HG03378 (cell line): ENCODE measurements at regions not wholly inside any gene's neighbourhood (a gene's known extent, or its start where the extent isn't known, plus 50 kb on each side); places are given as distances from the start of the nearest gene placed in this dataset.
"Not testable (repeated sequence)": the region's sequence is repeated elsewhere in the genome, so short reads cannot be mapped to it uniquely, and the experiment has no call there.

Experiments
- ATAC-seq: cut with Tn5 transposase; IDR thresholded peaks from one replicate; pipeline ENCODE4 v1.9.1; 2021; ENCODE audit warnings: mild to moderate bottlenecking, moderate library complexity; ENCODE audit not compliant: unreplicated experiment

DNA sequence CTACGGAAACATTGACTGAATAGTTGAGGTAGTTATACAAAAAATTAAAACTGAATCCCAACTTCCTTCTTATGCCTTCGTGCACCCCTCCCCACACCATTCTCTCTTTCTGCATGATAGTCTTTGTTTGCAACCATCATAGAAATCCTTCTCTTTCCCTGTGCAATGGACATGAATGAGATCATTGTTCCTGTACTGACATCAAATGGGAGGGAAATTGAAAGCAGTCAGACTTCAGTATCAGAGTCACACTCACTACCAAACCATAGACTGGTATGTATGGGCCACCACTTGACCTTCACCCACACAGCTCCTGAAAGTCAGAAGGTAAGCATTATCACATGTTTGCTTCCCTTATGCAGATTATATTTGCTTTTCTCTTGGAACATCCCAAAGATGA is 782.8 kb downstream of the BCL11A start:
- no peak for ATAC-seq

- ATAC-seq, result no peak
Observed at GRCh38 chr2:59761966-59762365, 791.5 kb downstream of the BCL11A start.

DNA sequence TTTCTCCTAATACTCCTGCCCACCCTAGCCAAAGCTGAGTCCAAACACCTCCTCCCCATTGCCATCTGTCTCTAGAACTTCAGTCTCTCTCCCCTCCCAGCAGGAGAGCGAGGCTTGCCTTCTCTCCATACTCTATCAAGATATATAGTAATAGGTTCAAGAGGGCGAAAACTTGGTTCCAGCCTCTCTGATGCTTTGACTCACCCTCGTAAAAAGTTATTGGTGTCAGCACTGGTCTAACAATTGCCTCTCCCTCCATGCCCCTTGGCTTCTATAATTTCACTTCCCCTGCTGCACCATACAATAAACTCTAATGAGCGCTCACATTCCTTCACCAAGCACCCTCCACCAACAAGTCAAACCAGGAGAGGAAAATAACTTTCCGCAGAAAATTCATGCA is 797.3 kb downstream of the BCL11A start:
- no peak for ATAC-seq

- ATAC-seq, result no peak
Observed at GRCh38 chr2:59754011-59754735, 799.3 kb downstream of the BCL11A start.

DNA sequence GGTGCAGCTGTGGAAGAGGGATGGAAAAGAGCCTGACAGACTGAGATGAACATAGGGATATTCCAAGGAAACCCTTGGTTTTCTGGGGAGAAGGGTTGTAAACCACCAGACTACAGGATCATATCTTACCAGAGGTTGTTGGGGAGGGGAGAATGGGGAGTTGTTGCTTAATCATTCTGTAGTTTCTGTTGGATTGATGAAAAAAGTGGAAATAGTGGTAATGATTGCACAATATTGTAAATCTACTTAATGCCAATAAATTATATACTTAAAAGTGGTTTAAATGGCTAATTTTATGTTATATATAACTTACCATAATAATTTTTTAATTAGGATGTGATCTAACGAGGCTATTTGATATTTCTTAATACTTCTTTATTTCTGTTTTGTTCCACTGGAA is 800.9 kb downstream of the BCL11A start:
- no peak for ATAC-seq

DNA sequence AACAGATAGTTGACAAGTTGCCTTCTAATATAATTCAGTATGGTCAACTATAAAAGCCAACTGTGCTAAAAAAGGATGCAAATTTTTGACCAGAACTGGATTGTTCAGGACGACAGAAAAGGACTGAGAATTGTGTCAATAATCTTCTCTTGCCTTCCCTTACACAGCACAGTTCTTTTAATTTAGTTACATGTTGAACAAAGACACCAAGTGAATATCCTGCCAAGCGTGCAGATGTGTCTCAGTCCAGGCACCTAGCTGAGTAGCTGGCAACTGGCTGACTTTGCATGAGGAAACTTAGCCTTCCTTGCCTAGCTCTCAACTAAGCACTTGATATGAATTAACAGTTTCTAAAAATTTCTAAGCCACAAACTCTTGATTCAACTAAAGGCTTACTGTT is 801.4 kb downstream of the BCL11A start:
- no peak for ATAC-seq

DNA sequence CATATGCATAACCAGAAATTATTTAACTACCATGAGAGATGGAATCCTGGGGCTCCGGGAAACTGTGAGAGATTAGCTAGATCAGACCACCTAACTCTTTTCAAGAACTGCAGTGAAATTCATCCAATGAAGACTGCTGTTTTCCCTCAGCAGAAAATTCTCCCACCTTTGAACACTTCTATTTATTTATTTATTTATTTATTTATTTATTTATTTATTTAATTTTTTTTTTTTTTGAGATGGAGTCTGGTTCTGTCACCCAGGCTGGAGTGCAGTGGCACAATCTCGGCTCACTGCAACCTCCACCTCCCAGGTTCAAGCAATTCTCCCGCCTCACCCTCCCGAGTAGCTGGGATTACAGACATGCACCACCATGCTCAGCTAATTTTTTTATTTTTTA is 802.2 kb downstream of the BCL11A start:
- ATAC-seq, result not testable (repeated sequence)

- no peak for ATAC-seq
Observed at GRCh38 chr2:59746291-59746690, 807.2 kb downstream of the BCL11A start.

DNA sequence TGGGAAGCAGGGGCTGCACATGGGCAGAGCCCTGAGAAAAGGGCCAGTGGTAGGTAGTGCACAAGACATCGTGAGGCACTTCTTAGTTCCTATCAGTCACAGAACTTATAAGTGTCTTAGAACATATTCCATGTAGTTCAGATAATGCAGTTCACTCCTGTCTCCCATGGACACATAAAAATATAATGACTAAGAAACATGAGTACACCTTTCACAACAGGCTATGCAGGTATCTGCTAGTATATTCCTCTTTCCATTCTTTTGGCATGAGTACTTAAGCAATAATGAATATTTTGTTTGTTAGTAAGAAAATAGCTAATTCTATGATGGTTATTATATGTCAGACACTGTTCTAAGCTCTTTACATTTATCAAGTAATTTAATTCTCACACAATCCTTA is 808.4 kb downstream of the BCL11A start:
- ATAC-seq, result no peak

DNA sequence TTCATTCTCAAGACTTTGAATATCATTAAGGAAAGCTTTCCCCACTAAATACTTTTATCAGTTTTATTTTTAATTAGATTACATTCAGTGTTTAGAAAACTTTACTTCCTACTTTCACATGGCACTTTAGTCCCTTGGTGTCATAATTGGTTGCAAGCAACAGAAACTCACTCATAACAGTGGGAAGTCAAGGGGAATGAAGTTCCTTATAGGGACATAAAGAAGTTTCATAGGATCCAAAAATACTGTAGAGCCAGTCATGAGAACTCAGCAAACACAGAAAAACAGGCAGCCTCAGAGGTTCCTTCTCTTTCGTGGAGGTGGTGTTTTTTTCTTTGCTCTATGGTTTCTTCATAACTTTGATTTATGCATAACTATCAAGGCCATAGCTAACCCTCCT is 809.0 kb downstream of the BCL11A start:
- no peak for ATAC-seq

- ATAC-seq, result no peak
Observed at GRCh38 chr2:59741840-59742239, 811.6 kb downstream of the BCL11A start.

DNA sequence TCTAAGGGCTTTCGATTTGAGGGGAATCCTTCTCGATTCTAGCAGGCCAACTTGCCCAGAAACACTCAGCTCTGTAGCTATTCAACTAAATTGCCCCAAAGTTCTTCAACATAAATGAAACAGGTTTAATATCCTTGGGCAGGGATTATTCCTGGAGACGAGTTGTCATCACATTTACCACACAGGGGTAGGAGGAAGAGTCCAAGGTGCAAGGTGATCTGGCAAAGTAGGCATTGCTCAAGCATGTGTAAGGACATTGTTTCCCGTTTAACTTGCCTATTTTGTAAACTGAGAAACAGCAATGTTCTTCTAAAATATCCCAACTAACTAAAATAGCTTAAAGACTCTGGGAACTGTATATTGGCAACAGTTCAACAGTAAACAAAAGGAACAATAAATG is 814.3 kb downstream of the BCL11A start:
- ATAC-seq, result no peak

DNA sequence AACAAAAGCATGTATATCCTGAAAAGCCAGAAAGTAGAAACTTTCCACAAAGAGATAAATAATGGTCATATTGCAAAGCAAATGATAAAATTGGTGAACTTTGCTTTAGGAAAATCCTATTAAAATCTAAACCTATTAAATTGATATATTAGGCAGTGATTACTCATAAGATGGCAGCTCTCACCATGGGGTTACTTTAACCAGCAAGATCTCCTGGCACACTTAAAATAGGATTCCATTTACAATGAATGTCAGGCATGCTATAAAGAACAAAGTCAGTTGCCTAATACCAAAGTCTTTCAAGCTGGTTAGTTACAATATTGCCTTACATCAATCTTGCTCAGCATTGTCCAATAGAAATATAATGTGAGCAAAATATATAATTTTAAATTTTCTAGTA is 816.2 kb downstream of the BCL11A start:
- ATAC-seq, result no peak

- no peak for ATAC-seq
Observed at GRCh38 chr2:59734743-59735142, 818.7 kb downstream of the BCL11A start.

DNA sequence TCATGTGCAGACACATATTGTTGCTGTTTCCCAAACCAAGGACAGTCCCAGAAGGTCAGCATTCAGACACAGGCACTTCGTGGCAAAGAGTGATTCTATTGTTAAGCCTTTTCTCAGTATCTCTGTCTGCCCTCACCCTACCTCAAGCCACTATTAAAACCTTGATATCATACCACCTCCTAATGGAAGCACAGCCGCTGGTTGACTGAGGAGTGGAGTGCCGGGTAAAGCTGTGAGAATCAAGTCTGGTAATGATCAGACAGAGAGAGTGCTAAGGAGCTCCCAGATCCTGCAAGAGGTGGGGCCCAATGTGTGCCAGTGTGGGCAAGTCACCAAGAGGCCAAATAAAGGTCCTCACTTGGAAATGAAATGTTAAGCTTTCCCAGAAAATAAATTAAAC is 819.5 kb downstream of the BCL11A start:
- ATAC-seq, result no peak

DNA sequence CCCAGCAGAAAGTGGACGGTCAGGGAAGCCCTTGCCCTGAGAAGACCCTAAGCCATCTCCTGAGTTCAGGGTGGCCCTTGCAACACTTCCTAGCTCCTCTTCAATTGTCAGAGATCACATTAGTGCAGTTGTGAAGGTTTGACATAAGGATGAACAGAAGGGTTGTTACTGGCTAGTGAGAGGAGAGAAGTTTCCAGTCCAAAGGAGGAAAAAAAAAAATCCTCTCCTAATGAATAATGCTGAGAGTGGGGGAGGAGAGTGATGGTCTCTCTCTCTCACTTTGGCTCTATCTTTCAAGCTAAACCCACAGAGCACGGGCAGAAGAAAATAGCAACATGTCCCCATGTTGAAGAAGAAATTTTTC is 819.9 kb downstream of the BCL11A start:
- no peak for ATAC-seq

DNA sequence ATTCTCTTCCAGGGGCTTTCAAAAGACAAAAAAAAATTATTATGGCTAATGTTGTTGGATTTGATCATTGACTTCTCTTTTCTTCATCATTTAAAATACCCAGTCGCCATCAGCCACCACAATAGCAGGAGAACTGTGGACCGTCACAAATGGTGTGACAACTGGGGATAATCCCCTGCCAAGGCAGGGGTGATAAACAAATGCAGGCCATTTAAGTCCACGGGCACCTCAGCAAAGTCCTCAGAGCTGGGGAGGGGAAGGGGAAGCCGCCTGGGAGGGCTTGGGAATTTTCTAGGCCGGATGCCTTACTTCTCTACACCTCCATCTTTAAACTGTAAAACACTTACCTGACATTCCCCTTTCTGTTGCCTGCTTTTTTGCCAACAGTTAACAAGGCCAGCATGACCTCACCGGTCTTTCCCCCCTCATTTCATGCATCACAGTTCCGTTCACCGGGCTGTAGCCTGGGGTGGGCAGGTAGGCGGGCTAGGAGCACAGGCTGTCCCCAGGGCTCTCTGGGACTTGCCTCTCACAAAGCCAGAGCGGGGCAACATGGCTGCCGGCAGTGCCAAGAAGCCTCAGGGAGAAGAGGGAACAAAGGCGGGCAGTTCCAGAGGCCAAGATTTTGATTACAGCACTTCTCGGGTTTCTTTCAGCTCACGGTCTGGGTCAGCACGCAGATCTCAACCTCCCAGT is 820.4 kb downstream of the BCL11A start:
- ATAC-seq, result no peak

DNA sequence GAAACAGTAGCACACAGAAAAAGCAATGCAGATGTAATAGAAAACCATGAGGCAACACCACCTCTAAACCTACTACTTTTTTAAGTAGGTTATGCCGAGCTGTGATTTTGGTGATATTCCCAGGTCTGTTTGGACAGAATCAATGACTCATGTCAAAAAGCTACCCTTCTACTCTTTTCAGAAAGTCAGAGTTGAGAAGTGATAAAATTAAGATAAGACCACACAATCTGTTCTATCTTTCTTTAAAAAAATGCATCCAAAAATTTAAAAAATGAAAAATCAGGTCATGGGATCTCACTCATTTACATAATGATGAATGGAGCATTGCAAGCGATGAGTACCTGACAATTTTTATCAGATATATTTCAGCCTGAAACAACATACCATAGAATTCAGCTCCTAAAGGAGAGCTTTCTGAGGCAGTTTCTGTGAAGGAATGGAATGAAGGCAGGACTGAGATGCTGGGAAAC is 826.3 kb downstream of the BCL11A start:
- no peak for ATAC-seq

GRCh38 chr2:59726228-59727120 is 827.0 kb downstream of the BCL11A start:
- ATAC-seq, result peak; percentile 64

GRCh38 chr2:59724746-59725145 is 828.7 kb downstream of the BCL11A start:
- ATAC-seq, result no peak

DNA sequence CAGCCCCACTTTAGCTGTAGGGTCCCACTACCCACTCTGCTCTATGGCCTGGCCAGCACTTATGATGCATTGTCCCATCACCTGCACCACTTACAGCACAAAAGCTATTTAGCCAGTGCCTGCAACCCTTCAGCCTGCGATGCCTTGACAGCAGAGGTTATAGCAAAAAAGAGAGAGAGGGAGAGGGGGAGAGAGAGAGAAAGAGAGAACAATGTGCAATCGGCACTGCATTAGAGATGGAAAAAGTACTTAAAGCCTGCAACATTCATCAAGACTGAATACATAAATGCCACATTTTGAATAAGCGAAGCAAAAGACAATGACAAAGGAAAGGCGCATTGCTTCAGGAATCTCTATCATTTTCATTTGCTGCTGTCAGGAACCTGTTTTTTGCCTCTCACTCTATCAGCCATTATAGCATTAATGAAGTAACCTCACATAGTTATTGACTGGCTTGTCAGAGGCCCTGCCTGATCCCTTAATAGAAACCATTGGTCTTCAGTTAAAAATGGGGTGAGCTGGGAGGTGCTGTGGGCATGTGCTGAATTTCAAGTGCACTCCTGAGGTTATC is 833.1 kb downstream of the BCL11A start:
- ATAC-seq, result no peak
